SU-DHL-6 (cell line): ENCODE measurements at regions not wholly inside any gene's neighbourhood (a gene's known extent, or its start where the extent isn't known, plus 50 kb on each side); places are given as distances from the start of the nearest gene placed in this dataset.

ENCODE experiments used
- H2AFZ ChIP-seq: fragments of 200-600 bp; sonication (generic); 2 replicates; pipeline ENCODE4 v1.6.1; 2014; ENCODE audit warnings: low read depth, mild to moderate bottlenecking, moderate library complexity, mixed read lengths, antibody characterized with exemption, low read length; ENCODE audit not compliant: severe bottlenecking
- H3F3A ChIP-seq: fragments of 200-600 bp; shearing (Covaris generic); 2 replicates; pipeline ENCODE4 v1.6.0; 2016; ENCODE audit warnings: antibody characterized with exemption, mild to moderate bottlenecking; ENCODE audit not compliant: insufficient read depth
- H3K27ac ChIP-seq: fragments of 200-600 bp; sonication (generic); 2 replicates; pipeline ENCODE4 v1.5.1; 2016; ENCODE audit warnings: low read depth, mild to moderate bottlenecking, low read length, moderate library complexity, mixed read lengths
- H3K27me3 ChIP-seq: fragments of 200-600 bp; sonication (generic), shearing (Covaris generic); 2 replicates; pipeline ENCODE4 v1.6.0; 2014; ENCODE audit warnings: mild to moderate bottlenecking, low read length
- H3K36me3 ChIP-seq: fragments of 200-600 bp; sonication (generic); 2 replicates; pipeline ENCODE4 v1.6.1; 2014; ENCODE audit warnings: mild to moderate bottlenecking, low read length, mixed read lengths
- H3K4me2 ChIP-seq: fragments of 300-600, 200-600 bp; shearing (Covaris generic), sonication (generic); 2 replicates; pipeline ENCODE4 v1.6.0; 2014; ENCODE audit warnings: low read length, low read depth, mild to moderate bottlenecking; ENCODE audit not compliant: poor library complexity, severe bottlenecking
- H3K4me3 ChIP-seq: fragments of 200-600 bp; sonication (generic); 2 replicates; pipeline ENCODE4 v1.5.1; 2014; ENCODE audit warnings: antibody characterized with exemption, low read length, mild to moderate bottlenecking, mixed read lengths; ENCODE audit not compliant: insufficient read depth, poor library complexity, severe bottlenecking
- H3K79me2 ChIP-seq: fragments of 200-600 bp; sonication (generic); 2 replicates; pipeline ENCODE4 v1.6.1; 2014; ENCODE audit warnings: mild to moderate bottlenecking, low read length, moderate library complexity; ENCODE audit not compliant: insufficient read depth
- H3K9ac ChIP-seq: fragments of 200-600 bp; sonication (generic); 2 replicates; pipeline ENCODE4 v1.7.0; 2014; ENCODE audit warnings: mild to moderate bottlenecking, low read length
- H3K9me2 ChIP-seq: fragments of 200-600 bp; sonication (generic); replicated peaks from 2 replicates; pipeline ENCODE4 v1.6.1; 2014; ENCODE audit warnings: low read length; ENCODE audit not compliant: insufficient read depth
- H3K9me3 ChIP-seq: fragments of 200-600 bp; sonication (generic); 2 replicates; pipeline ENCODE4 v1.6.1; 2014; ENCODE audit warnings: low read length, mixed read lengths; ENCODE audit not compliant: insufficient read depth
- H4K20me1 ChIP-seq: fragments of 200-600 bp; sonication (generic); 2 replicates; pipeline ENCODE4 v1.6.1; 2014; ENCODE audit warnings: low read depth, mild to moderate bottlenecking, antibody characterized with exemption, low read length, moderate library complexity, mixed read lengths
- CTCF ChIP-seq: fragments of 200-600 bp; sonication (generic); IDR thresholded peaks from one replicate; pipeline ENCODE4 v1.5.1; 2017; ENCODE audit warnings: antibody characterized with exemption, mild to moderate bottlenecking, low read length, moderate library complexity; ENCODE audit not compliant: insufficient read depth, poor library complexity, severe bottlenecking
- EZH2phosphoT487 ChIP-seq: fragments of 200-600 bp; sonication (generic), shearing (Covaris generic); conservative IDR thresholded peaks from 2 replicates; pipeline ENCODE4 v1.6.1; 2018; ENCODE audit warnings: mild to moderate bottlenecking, antibody characterized with exemption, low read length, moderate library complexity, mixed read lengths

GRCh38 chr10:128900456-128900855, 566.6 kb upstream of the MGMT start:
- no peak overlapping the region for H3K27ac ChIP-seq
- no peak overlapping the region for H3K4me2 ChIP-seq
- TF ChIP-seq EZH2phosphoT487 = no peak
- TF ChIP-seq CTCF = no peak
- no peak overlapping the region for H3K9ac ChIP-seq
- H3F3A ChIP-seq = no peaks in the 10 kb centered on the region
- no peak overlapping the region for H2AFZ ChIP-seq
- H4K20me1 ChIP-seq = no peaks in the 10 kb centered on the region
- no peaks in the 10 kb centered on the region; the same call in 1 of the 2 replicates for H3K27me3 ChIP-seq
- H3K9me2 ChIP-seq = no peaks in the 10 kb centered on the region
- H3K4me3 ChIP-seq = no peak overlapping the region
- no peaks in the 10 kb centered on the region for H3K9me3 ChIP-seq
- H3K36me3 ChIP-seq = no peaks in the 10 kb centered on the region
- no peaks in the 10 kb centered on the region for H3K79me2 ChIP-seq

GRCh38 chr10:128901236-128901635, 565.8 kb upstream of the MGMT start:
- no peaks in the 10 kb centered on the region for H3F3A ChIP-seq
- no peak overlapping the region for H3K9ac ChIP-seq
- H4K20me1 ChIP-seq = no peaks in the 10 kb centered on the region
- no peaks in the 10 kb centered on the region for H3K79me2 ChIP-seq
- no peaks in the 10 kb centered on the region for H3K36me3 ChIP-seq
- no peak overlapping the region for H3K4me3 ChIP-seq
- TF ChIP-seq CTCF (no peak), EZH2phosphoT487 (no peak)
- H2AFZ ChIP-seq = no peak overlapping the region
- no peak overlapping the region for H3K4me2 ChIP-seq
- no peaks in the 10 kb centered on the region for H3K9me3 ChIP-seq
- no peaks in the 10 kb centered on the region for H3K27me3 ChIP-seq
- H3K9me2 ChIP-seq = no peaks in the 10 kb centered on the region
- no peak overlapping the region for H3K27ac ChIP-seq

GRCh38 chr10:128902031-128902710, 564.9 kb upstream of the MGMT start:
- Histone ChIP-seq H3K79me2 (no peaks in the 10 kb centered on the region), H4K20me1 (no peaks in the 10 kb centered on the region), H3F3A (no peaks in the 10 kb centered on the region), H3K4me2 (no peak overlapping the region), H3K4me3 (no peak overlapping the region), H3K9me2 (no peaks in the 10 kb centered on the region), H3K9me3 (no peaks in the 10 kb centered on the region), H3K27ac (no peak overlapping the region), H3K36me3 (no peaks in the 10 kb centered on the region), H2AFZ (no peak overlapping the region), H3K9ac (no peak overlapping the region), H3K27me3 (no peaks in the 10 kb centered on the region)
- no peak for TF ChIP-seq EZH2phosphoT487

- Histone ChIP-seq H2AFZ (no peak overlapping the region), H3K36me3 (no peaks in the 10 kb centered on the region), H3K9me2 (no peaks in the 10 kb centered on the region), H3K9me3 (no peaks in the 10 kb centered on the region), H4K20me1 (no peaks in the 10 kb centered on the region), H3F3A (no peaks in the 10 kb centered on the region), H3K27me3 (no peaks in the 10 kb centered on the region), H3K4me3 (no peak overlapping the region), H3K9ac (no peak overlapping the region), H3K79me2 (no peaks in the 10 kb centered on the region), H3K4me2 (no peak overlapping the region), H3K27ac (no peak overlapping the region)
- no peak for TF ChIP-seq CTCF
- no peak for TF ChIP-seq EZH2phosphoT487
These were observed 559.7 kb upstream of the MGMT start for GRCh38 chr10:128907155-128907941.
